GM20000 (cell line): ENCODE measurements at regions not wholly inside any gene's neighbourhood (a gene's known extent, or its start where the extent isn't known, plus 50 kb on each side); places are given as distances from the start of the nearest gene placed in this dataset.

Source experiments
- DNase-seq: peaks from one replicate; pipeline ENCODE4 v3.0.0; 2012; ENCODE audit warnings: low spot score
- CTCF ChIP-seq: IDR thresholded peaks from 2 replicates; pipeline ENCODE4 v1.5.1; 2012; ENCODE audit warnings: mild to moderate bottlenecking, control low read depth; ENCODE audit errors: extremely low read depth, missing control alignments

- TF ChIP-seq CTCF: no peak
- DNase-seq: no peak
These were observed 400.4 kb downstream of the NXPE2 start for GRCh38 chr11:115078461-115079438.

DNA sequence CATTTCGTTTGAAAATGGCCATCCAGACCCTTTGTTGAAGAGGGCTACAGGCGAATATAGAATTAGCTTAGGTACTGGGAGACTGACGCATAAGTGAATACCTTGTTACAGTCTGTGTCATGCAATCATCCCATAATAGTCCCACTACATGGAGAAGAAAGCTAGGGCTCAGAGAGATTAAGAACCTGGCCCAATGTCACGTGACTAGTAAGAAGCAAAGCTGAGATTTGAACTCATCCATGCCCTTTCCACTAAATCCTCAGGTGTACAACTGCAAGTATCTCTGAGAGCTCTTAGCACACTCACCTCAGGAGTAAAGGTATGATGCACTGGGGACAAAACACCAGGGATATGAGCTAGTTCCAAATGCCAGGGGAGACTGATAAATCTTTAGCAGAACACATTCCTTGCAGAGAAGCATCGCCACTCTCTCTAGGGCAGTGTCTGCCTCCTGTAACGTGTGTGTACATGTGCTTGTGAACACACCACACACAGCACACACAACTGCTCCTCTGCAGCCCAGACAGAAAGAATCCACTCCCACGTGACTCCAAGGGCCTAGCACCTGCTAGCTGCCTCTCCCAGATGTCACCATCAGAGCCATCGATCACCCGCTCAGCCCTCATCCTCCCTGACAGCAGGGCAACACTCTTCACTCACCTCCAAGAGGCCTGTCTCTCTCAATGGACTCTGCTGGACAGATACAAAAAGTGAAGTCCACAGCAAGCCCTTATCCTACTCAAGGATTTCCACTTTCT, 402.8 kb downstream of the NXPE2 start:
- DNase-seq: no peak
- no peak for TF ChIP-seq CTCF

- no peak for TF ChIP-seq CTCF
- no peak for DNase-seq
These were observed 403.6 kb downstream of the NXPE2 start for GRCh38 chr11:115081972-115082371.

DNA sequence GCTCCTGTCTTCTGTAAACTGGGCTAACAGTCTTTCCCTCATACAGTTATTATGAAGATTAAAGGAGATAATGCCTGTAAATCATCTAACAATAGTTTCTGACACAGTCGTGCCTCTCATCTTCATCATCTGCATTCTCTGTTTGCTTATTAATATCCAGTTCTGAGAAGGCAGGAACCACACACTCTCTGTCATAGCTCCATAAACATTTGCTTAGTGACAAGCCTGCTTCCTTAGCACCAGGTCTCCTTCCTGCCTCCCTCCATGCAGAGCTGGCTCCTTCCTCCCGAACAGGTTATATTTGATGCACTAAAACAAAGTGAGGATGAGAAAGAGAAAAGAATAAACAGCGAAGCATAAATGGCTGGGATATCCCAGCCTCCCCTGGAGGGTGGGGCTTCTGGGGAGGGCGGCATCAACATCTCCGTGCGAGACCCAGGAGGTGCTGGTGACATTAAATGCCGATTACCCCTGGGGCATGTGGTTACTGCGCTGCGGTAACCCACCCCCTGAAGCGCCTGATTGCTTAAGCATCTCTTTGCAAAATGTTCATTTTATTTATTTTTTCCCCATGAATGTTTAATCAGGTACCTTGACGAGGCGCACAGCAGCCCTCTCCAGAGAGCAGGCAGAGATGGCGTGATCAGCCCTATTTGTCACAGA, 404.9 kb downstream of the NXPE2 start:
- no peak for TF ChIP-seq CTCF
- no peak for DNase-seq

- no peak for DNase-seq
- TF ChIP-seq CTCF: no peak
These were observed 405.9 kb downstream of the NXPE2 start for GRCh38 chr11:115084231-115084630.

GRCh38 chr11:115085461-115086210, 407.3 kb downstream of the NXPE2 start:
- DNase-seq: no peak
- no peak for TF ChIP-seq CTCF
